Coronary artery (tissue), 2 donors: ENCODE measurements at regions not wholly inside any gene's neighbourhood (a gene's known extent, or its start where the extent isn't known, plus 50 kb on each side); places are given as distances from the start of the nearest gene placed in this dataset.

Source experiments
- DNase-seq: peaks from one replicate; pipeline ENCODE4 v3.0.0-alpha.2; 2017; ENCODE audit warnings: low spot score
- H3K27ac ChIP-seq, 2 donors: fragments of 200-600 bp; sonication (generic); one replicate each; pipeline ENCODE4 v1.5.1; 2016 to 2019
- H3K4me3 ChIP-seq: fragments of 200-600 bp; sonication (generic); 2 replicates; pipeline ENCODE4 v1.5.1; 2016; ENCODE audit warnings: mild to moderate bottlenecking, moderate library complexity
- TF ChIP-seq, protein P1 (sequence below): fragments of 200-600 bp; sonication (generic); IDR thresholded peaks from one replicate; pipeline ENCODE4 v1.5.1; 2019; ENCODE audit warnings: antibody characterized with exemption

DNA sequence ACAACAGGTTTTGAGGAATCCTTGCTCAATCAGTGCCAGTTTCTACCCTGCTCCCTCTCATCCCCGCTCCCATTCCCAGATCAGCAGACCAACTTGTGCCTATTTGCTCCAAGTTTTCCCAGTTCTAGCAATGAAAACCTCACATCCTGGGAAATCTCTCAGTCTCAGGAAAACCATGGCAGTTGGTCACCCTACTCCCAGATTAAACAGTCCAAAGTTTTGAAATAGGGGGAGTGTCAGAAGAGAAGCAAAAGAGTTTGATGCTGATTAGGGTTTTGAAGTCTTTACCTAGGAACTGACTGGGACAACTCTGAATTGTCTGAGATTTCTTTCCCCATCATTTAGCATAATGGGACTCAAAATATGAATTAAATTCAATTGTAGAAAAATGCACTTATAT is 95.8 kb upstream of the ARID2 start:
- no peak for DNase-seq
- TF ChIP-seq, protein P1, sequence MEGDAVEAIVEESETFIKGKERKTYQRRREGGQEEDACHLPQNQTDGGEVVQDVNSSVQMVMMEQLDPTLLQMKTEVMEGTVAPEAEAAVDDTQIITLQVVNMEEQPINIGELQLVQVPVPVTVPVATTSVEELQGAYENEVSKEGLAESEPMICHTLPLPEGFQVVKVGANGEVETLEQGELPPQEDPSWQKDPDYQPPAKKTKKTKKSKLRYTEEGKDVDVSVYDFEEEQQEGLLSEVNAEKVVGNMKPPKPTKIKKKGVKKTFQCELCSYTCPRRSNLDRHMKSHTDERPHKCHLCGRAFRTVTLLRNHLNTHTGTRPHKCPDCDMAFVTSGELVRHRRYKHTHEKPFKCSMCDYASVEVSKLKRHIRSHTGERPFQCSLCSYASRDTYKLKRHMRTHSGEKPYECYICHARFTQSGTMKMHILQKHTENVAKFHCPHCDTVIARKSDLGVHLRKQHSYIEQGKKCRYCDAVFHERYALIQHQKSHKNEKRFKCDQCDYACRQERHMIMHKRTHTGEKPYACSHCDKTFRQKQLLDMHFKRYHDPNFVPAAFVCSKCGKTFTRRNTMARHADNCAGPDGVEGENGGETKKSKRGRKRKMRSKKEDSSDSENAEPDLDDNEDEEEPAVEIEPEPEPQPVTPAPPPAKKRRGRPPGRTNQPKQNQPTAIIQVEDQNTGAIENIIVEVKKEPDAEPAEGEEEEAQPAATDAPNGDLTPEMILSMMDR: no peak
- Histone ChIP-seq H3K27ac (no peak overlapping the region), H3K4me3 (no peak overlapping the region)

DNA sequence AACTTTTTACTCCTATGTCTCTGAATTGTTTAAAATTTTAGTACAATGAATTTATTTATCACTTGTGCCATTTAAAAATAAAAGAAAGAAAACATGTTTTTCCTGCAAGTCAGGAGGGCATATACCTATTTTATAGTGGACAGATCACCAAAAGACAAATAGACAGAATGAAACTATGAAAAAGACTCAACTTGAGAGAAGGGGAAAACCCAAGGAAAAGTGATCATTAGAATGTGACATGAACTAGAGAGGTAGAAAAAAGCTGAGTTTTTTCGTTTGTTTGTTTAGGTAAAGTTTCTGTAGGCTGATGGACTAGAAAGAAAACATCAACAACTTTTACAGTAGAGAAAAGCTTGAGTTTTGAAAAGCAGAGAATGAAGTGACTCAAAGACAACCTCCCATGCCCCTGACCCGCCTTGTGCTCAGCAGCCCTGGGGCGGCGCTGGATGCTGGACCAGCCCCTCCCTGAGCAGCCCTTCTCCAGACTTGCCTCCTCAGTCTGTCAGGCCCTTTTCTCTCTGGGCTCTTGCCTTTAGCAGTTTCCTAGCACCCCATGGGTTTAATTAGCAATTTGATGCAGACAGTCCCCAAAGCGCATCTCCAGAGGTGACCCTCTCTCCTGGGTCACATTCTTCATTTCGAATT is 95.1 kb upstream of the ARID2 start:
- Histone ChIP-seq H3K4me3 (no peak overlapping the region), H3K27ac (no peak overlapping the region)
- TF ChIP-seq, protein P1: no peak
- no peak for DNase-seq

DNA sequence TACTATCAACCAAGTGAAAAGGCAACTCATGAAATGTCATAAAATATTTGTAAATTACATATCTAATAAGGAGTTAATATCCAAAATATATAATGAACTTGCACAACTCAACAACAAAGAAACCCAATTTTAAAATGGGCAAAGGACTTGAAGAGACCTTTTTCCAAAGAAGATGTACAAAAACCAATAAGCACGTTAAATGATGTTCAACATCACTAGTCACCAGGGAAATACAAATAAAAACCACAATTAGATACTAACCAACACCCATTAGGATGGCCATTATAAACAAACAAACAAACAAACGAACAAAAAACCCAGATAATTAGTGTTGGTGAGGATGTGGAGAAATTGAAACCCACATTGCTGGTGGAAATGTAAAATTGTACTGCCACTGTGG is 92.3 kb upstream of the ARID2 start:
- Histone ChIP-seq H3K27ac (no peak overlapping the region), H3K4me3 (no peak overlapping the region)
- TF ChIP-seq, protein P1: no peak
- DNase-seq: no peak

DNA sequence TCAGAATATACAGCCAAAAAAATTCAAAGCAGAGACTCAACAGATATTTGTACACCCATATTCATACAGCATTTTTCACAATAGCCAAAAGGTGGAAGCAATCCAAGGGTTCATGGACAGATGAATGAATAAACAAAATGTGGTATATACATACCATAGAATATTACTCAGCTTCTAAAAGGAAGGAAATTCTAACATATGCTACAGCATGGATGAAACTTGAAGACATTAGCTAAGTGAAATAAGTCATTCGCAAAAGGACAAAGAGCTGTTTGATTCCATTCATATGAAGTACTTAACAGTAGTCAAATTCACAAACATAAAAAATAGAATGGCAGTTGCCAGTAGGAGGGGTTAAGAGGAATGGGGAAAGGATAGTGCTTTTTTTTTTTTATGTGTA is 91.8 kb upstream of the ARID2 start:
- TF ChIP-seq, protein P1: no peak
- DNase-seq: no peak
- Histone ChIP-seq H3K4me3 (no peak overlapping the region), H3K27ac (no peak overlapping the region)

DNA sequence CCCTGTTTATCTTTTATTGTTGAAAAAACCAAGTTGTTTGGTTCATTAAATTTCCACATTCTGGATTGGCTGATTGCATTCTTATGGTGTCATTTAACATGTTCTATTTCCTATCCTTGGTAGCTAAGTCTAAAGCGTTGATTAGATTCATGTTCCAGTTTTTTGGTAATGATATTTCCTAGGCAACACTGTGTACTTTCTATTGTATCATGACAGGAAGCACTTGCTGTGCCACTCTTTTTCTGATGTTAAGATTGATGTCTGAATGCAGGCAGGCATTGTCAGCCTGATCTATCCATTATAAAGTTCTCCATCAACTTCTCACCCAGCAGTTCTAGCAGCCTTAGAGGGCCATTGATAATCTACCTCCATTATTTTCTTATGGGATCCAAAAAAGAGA is 91.1 kb upstream of the ARID2 start:
- TF ChIP-seq, protein P1: no peak
- H3K27ac ChIP-seq: no peak overlapping the region

DNA sequence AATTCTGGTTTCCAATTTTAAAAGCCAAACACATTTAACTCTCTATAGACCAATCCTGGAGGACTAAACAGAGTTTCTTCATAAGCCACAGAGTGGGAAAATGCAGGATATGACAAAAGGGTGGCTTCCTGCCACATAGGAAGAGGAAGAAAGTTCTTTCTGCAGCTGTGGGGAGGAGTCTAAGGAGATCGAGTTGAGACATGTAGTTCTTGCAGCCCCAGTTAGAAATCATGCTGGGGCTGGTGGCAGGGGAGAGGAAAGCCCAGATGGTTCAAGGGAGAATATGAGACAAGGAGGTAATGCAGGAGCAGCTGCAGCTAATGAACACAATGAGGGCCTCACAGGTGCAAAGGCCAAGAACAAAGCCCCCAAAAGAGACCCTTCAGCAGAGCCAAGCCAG is 85.0 kb upstream of the ARID2 start:
- H3K27ac ChIP-seq: no peak overlapping the region
- TF ChIP-seq, protein P1: no peak

More for the DNA sequence above, 91.1 kb upstream of the ARID2 start:
- DNase-seq: no peak
- no peak overlapping the region for H3K4me3 ChIP-seq

DNA sequence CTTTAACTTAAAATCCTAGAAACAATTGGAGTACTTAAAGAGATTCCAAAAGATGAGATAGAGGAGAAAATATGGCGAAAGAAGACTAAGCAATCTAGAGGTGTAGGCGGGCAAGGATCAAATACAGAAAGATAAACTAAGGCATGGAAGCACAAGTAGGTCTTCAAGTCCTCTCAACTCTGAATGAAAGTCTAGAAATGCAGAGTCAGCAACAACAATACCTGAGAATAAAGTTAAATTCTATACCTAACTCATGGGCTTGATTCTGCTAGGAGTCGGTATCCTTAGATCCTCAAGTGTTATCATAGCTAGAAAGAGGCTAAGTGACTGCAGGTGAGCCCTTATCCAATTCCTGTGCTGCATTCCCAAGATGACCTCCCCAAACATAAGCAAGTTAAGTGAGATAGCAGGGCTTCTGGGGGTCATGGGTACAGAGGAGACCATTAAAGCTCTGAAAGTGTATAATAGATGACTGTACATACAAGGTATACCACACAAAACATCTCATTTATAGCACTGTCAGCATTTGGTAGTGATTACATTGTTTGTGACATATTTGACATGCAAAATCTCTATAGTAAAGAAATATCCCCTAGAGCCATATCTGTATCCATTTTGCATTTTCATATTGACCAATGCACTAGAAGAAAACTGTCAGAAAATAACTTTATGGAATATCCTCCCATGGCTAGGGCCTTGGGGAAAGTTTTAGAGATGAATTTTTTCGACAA is 82.5 kb upstream of the ARID2 start:
- DNase-seq: no peak
- Histone ChIP-seq H3K27ac (no peak overlapping the region), H3K4me3 (no peak overlapping the region)
- TF ChIP-seq, protein P1: no peak

More for the DNA sequence above, 85.0 kb upstream of the ARID2 start:
- DNase-seq: no peak
- H3K4me3 ChIP-seq: no peak overlapping the region
